H9 (cell line): ENCODE measurements at regions not wholly inside any gene's neighbourhood (a gene's known extent, or its start where the extent isn't known, plus 50 kb on each side); places are given as distances from the start of the nearest gene placed in this dataset.

ENCODE experiments used
- DNase-seq: peaks from one replicate; pipeline ENCODE4 v3.0.0-alpha.2; 2017
- H2AFZ ChIP-seq: one replicate; pipeline ENCODE4 v1.6.1; 2013; ENCODE audit warnings: mild to moderate bottlenecking, low read length, control low read depth, moderate library complexity
- H2AK5ac ChIP-seq: 2 replicates; pipeline ENCODE4 v1.6.1; 2013; ENCODE audit warnings: low read length, control low read depth, mixed read lengths; ENCODE audit not compliant: insufficient read length
- H2BK120ac ChIP-seq: one replicate; pipeline ENCODE4 v1.6.1; 2013; ENCODE audit warnings: low read depth, mild to moderate bottlenecking, low read length, control low read depth, inconsistent platforms; ENCODE audit not compliant: poor library complexity, severe bottlenecking
- H2BK12ac ChIP-seq: 2 replicates; pipeline ENCODE4 v1.6.1; 2013; ENCODE audit warnings: low read length, control low read depth, mixed read lengths, low read depth; ENCODE audit not compliant: insufficient read length
- H2BK15ac ChIP-seq: 2 replicates; pipeline ENCODE4 v1.6.1; 2013; ENCODE audit warnings: low read depth, low read length, control low read depth
- H2BK20ac ChIP-seq: one replicate; pipeline ENCODE4 v1.6.1; 2013; ENCODE audit warnings: low read depth, mild to moderate bottlenecking, low read length, control low read depth, inconsistent platforms; ENCODE audit not compliant: poor library complexity, severe bottlenecking
- H2BK5ac ChIP-seq: 2 replicates; pipeline ENCODE4 v1.6.1; 2013; ENCODE audit warnings: low read length, control low read depth, mixed read lengths; ENCODE audit not compliant: insufficient read length
- H3K14ac ChIP-seq: 2 replicates; pipeline ENCODE4 v1.6.1; 2013; ENCODE audit warnings: low read length, control low read depth; ENCODE audit not compliant: insufficient read depth
- H3K18ac ChIP-seq: 2 replicates; pipeline ENCODE4 v1.6.1; 2013; ENCODE audit warnings: low read depth, mild to moderate bottlenecking, mixed read lengths, low read length, control low read depth; ENCODE audit not compliant: insufficient read length
- H3K23ac ChIP-seq: 2 replicates; pipeline ENCODE4 v1.6.1; 2013; ENCODE audit warnings: low read length, control low read depth, mixed read lengths, low read depth; ENCODE audit not compliant: insufficient read length
- H3K23me2 ChIP-seq: 2 replicates; pipeline ENCODE4 v1.6.1; 2013; ENCODE audit warnings: low read depth, mild to moderate bottlenecking, mixed read lengths, low read length, control low read depth; ENCODE audit not compliant: insufficient read length, poor library complexity, severe bottlenecking
- H3K27ac ChIP-seq: 2 replicates; pipeline ENCODE4 v1.5.1; 2013; ENCODE audit warnings: low read length, control low read depth, mixed read lengths, low read depth; ENCODE audit not compliant: insufficient read length
- H3K27me3 ChIP-seq: 2 replicates; pipeline ENCODE4 v1.6.1; 2013; ENCODE audit warnings: low read length, control low read depth, inconsistent platforms; ENCODE audit not compliant: insufficient read depth
- H3K4ac ChIP-seq: 2 replicates; pipeline ENCODE4 v1.6.1; 2013; ENCODE audit warnings: low read depth, mild to moderate bottlenecking, control low read depth, inconsistent platforms, low read length, moderate library complexity
- H3K4me1 ChIP-seq: 2 replicates; pipeline ENCODE4 v1.6.1; 2013; ENCODE audit warnings: low read length, control low read depth, inconsistent platforms; ENCODE audit not compliant: insufficient read depth
- H3K4me2 ChIP-seq: 2 replicates; pipeline ENCODE4 v1.6.1; 2013; ENCODE audit warnings: low read length, control low read depth, mixed read lengths; ENCODE audit not compliant: insufficient read length, insufficient read depth
- H3K56ac ChIP-seq: 2 replicates; pipeline ENCODE4 v1.6.1; 2013; ENCODE audit warnings: low read depth, mild to moderate bottlenecking, mixed read lengths, low read length, control low read depth; ENCODE audit not compliant: insufficient read length
- H3K79me1 ChIP-seq: 2 replicates; pipeline ENCODE4 v1.6.1; 2013; ENCODE audit warnings: low read depth, mild to moderate bottlenecking, moderate library complexity, low read length, control low read depth, inconsistent platforms; ENCODE audit not compliant: insufficient read depth, poor library complexity, severe bottlenecking
- H3K79me2 ChIP-seq: 2 replicates; pipeline ENCODE4 v1.6.1; 2013; ENCODE audit warnings: low read length, control low read depth, inconsistent platforms; ENCODE audit not compliant: insufficient read depth
- H3K9ac ChIP-seq: 2 replicates; pipeline ENCODE4 v1.6.1; 2013; ENCODE audit warnings: low read length, control low read depth, mixed read lengths; ENCODE audit not compliant: insufficient read length; ENCODE audit errors: extremely low read depth
- H3K9me3 ChIP-seq: one replicate; pipeline ENCODE4 v1.6.1; 2013; ENCODE audit warnings: low read depth, low read length, inconsistent platforms; ENCODE audit not compliant: control insufficient read depth
- H3T11ph ChIP-seq: one replicate; pipeline ENCODE4 v1.6.1; 2013; ENCODE audit warnings: mild to moderate bottlenecking, low read length, control low read depth, inconsistent platforms
- H4K20me1 ChIP-seq: one replicate; pipeline ENCODE4 v1.6.1; 2013; ENCODE audit not compliant: control insufficient read depth, insufficient read length, insufficient read depth
- H4K5ac ChIP-seq: 2 replicates; pipeline ENCODE4 v1.6.1; 2013; ENCODE audit warnings: low read depth, mild to moderate bottlenecking, mixed read lengths, low read length, control low read depth; ENCODE audit not compliant: insufficient read length
- H4K8ac ChIP-seq: replicated peaks from 2 replicates; pipeline ENCODE4 v1.6.1; 2013; ENCODE audit warnings: low read length, control low read depth, mixed read lengths, low read depth; ENCODE audit not compliant: insufficient read length
- H4K91ac ChIP-seq: 2 replicates; pipeline ENCODE4 v1.6.1; 2013; ENCODE audit warnings: low read depth, mild to moderate bottlenecking, moderate library complexity, mixed read lengths, low read length, control low read depth; ENCODE audit not compliant: insufficient read length
- H3K27ac Mint-ChIP-seq, 3 experiments: 2 replicates in 2 of 3; 3 replicates in 1 of 3; pipeline ENCODE4 v1.8.0; 2020 to 2021; ENCODE audit warnings: mixed read lengths in 3 of 3, mild to moderate bottlenecking in 1 of 3, moderate library complexity in 1 of 3
- H3K27me3 Mint-ChIP-seq: 2 replicates; pipeline ENCODE4 v1.8.0; 2021; ENCODE audit warnings: low read depth, mild to moderate bottlenecking, moderate library complexity, mixed read lengths
- H3K36me3 Mint-ChIP-seq, 3 experiments: 2 replicates in 2 of 3; 3 replicates in 1 of 3; pipeline ENCODE4 v1.8.0; 2020 to 2021; ENCODE audit warnings: low read depth in 3 of 3, mixed read lengths in 3 of 3; ENCODE audit not compliant: insufficient read depth in 1 of 3
- H3K4me1 Mint-ChIP-seq, 2 experiments: 2 replicates each; pipeline ENCODE4 v1.8.0; 2020; ENCODE audit warnings: mixed read lengths in 2 of 2
- H3K4me3 Mint-ChIP-seq, 2 experiments: 2 replicates in 1 of 2; 3 replicates in 1 of 2; pipeline ENCODE4 v1.8.0; 2020 to 2021; ENCODE audit warnings: mild to moderate bottlenecking in 2 of 2, mixed read lengths in 2 of 2, moderate library complexity in 1 of 2
- H3K9me3 Mint-ChIP-seq, 2 experiments: 2 replicates in 1 of 2; 3 replicates in 1 of 2; pipeline ENCODE4 v1.8.0; 2020; ENCODE audit warnings: mild to moderate bottlenecking in 2 of 2, mixed read lengths in 2 of 2, moderate library complexity in 1 of 2
- CTCF ChIP-seq: fragments of 200-600 bp; sonication (generic); conservative IDR thresholded peaks from 3 replicates; pipeline ENCODE4 v1.8.0; 2021; ENCODE audit warnings: antibody characterized with exemption, mild to moderate bottlenecking
- WGBS: extraction: QIAGEN DNeasy Blood & Tissue Kit; methylation state at CpG from one replicate; pipeline ENCODE4 v1.1.7; 2013; ENCODE audit warnings: missing lambda C conversion rate, low lambda C conversion rate, mixed read lengths; ENCODE audit not compliant: insufficient read length; ENCODE audit errors: extremely low coverage; 5-methylcytosine and 5-hydroxymethylcytosine counted together

GRCh38 chr14:81677736-81678135 is 144.1 kb upstream of the SEL1L start:
- Histone ChIP-seq H3K27me3 (peaks cover 30% of the 10 kb centered on the region), H3K79me1 (no peaks in the 10 kb centered on the region), H3K4me1 (peaks cover 9% of the 10 kb centered on the region; the same call in 1 of the 2 replicates), H3K27ac (no peak overlapping the region), H3K4ac (no peak overlapping the region), H4K91ac (no peak overlapping the region), H3K9ac (no peak overlapping the region), H3K23ac (no peak overlapping the region), H3K14ac (no peak overlapping the region), H2BK15ac (no peak overlapping the region), H2BK120ac (no peak overlapping the region), H3K9me3 (no peaks in the 10 kb centered on the region), H4K8ac (no peak overlapping the region), H3K18ac (no peak overlapping the region), H2BK5ac (no peak overlapping the region), H2BK12ac (no peak overlapping the region), H3K4me2 (no peak overlapping the region), H3K23me2 (no peaks in the 10 kb centered on the region), H2AK5ac (no peak overlapping the region), H3T11ph (no peak overlapping the region), H2BK20ac (no peak overlapping the region), H4K20me1 (no peaks in the 10 kb centered on the region), H3K79me2 (no peaks in the 10 kb centered on the region), H3K56ac (no peak overlapping the region), H2AFZ (no peak overlapping the region), H4K5ac (no peak overlapping the region)
- H3K36me3 Mint-ChIP-seq = peaks cover 0 to 5% (median 3%) of the 10 kb centered on the region in 3 experiments; a peak in 4 of 7 replicates
- DNase-seq = no peak
- H3K9me3 Mint-ChIP-seq = peaks cover 5 to 9% of the 10 kb centered on the region in 2 experiments
- no peak overlapping the region for H3K27ac Mint-ChIP-seq
- peaks cover 87% of the 10 kb centered on the region for H3K27me3 Mint-ChIP-seq
- no CpG with 5 or more reads among the region's 1 CpG for WGBS
- H3K4me3 Mint-ChIP-seq = no peak overlapping the region
- H3K4me1 Mint-ChIP-seq = peaks cover 29 to 30% of the 10 kb centered on the region in 2 experiments
- no peak for TF ChIP-seq CTCF
